Right lobe of liver (tissue), 4 donors: ENCODE measurements at regions not wholly inside any gene's neighbourhood (a gene's known extent, or its start where the extent isn't known, plus 50 kb on each side); places are given as distances from the start of the nearest gene placed in this dataset.

Experiments
- CTCF ChIP-seq, 4 donors: fragments of 200-600 bp in 3 of 4; fragments of 450-650 bp in 1 of 4; IDR thresholded peaks; one replicate each; pipeline versions ENCODE4 v1.5.1 to v1.8.0; 2016 to 2022; ENCODE audit warnings: antibody characterized with exemption in 4 of 4, mild to moderate bottlenecking in 2 of 4
- POLR2A ChIP-seq: fragments of 450-650 bp; IDR thresholded peaks from one replicate; pipeline ENCODE4 v1.6.1; 2017; ENCODE audit warnings: antibody characterized with exemption, mild to moderate bottlenecking
- donor health status: DM: no; HTN: no; CAD: no.
- donor health status: DM: no; HTN: no; CAD: no.
- donor health status: DM: no; HTN: yes; CAD: no.

DNA sequence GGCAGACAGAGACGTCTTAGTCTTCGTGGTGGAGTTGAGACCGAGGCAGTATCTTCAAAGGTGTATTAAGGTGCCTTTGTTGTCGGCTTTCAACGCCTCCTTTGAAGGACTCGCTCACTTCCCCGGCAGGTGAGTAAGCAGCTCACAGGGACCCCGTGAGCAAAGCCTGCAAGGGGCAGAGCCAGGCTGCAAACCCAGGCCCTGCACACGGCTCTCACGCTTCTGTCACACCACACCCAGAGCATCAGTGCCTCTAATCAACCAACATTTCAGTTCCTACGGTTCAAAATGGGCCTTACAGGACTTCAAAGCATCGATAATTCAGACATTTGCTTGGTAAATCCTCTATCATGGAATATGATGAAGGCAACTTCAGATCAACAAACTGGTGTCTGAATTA lies 64.8 kb upstream of the INSIG1 start:
- TF ChIP-seq CTCF (IDR thresholded peaks at IDR 0.05), result no peak
- TF ChIP-seq POLR2A, result no peak
